HG03520 (cell line): ENCODE measurements at regions not wholly inside any gene's neighbourhood (a gene's known extent, or its start where the extent isn't known, plus 50 kb on each side); places are given as distances from the start of the nearest gene placed in this dataset.
"Not testable (repeated sequence)": the region's sequence is repeated elsewhere in the genome, so short reads cannot be mapped to it uniquely, and the experiment has no call there.

ENCODE experiments used
- ATAC-seq: cut with Tn5 transposase; IDR thresholded peaks from one replicate; pipeline ENCODE4 v1.9.1; 2021; ENCODE audit warnings: mild to moderate bottlenecking, moderate library complexity; ENCODE audit not compliant: unreplicated experiment

DNA sequence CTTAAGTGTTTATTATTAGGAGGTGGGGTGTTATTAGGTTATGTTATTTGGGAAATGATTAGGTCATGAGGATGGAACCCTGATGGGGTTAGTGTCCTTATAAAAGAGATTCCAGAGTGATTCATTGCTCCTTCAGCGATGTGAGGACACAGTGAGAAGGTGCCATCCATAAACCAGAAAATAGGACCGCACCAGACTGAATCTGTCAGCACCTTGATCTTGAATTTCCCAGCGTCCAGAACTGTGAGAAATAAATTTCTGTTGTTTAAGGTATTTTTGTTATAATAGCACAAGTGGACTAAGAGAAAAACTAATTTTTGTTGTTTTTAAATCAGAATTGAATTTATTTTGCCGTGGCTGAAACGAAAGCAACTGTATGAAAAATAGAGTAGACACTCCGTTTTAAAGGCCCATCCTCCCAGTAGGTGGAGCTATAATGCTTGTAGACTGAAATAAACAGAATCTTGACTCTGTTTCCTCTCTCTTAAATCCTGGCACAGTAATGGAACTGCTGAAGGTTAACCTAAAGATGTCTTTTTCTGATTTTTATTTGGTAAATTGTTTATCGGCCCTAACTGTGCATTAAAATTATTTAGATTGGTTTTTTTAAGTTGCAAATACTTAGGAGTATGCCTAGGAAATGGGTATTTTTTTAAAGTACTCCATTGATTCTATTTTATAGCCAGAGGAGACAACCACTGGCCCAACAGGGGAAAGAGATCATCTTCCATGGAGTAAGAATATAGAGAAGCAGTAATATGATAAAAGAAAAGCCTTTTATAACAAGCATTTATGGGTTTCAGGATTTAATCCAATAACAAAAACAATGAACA lies 133.2 kb upstream of the ADAMTS3 start:
- ATAC-seq: peak; percentile 83

DNA sequence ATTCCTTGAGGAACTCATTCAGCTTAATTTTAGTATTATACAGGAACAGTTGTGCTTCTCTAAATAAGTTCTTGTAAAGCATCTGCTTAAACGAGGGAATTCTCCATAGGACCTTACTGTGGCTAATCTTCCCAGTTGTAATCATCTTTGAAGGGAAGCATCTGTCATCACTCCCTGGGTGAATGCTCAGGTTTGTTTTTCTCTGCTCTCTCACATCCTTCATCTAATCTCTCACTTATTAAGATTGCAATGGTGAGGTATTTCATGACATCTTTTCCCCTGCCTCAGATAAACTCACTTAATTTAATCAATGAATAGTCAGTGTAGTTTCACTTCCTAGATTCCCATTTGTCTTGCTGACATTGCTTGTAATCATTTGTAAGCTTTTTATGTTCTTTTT lies 121.8 kb upstream of the ADAMTS3 start:
- ATAC-seq: no peak

DNA sequence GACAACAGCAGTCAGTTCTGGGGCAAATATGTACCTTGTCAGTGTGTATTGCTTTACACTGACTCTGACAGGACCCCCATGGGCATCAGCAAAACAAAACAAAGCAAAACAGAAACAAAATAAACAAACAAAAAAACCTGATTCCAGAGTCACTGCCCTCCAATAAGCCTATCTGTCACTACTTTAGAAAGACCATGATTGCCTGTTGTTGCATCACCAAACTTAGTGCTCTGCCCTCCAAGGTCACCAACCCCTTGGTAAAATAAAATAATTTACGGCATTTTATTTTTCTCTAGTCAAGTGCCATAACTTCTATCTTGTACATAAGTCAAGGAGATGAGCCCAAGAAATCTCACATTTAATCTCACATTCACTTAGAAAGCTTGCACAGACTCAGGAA lies 120.9 kb upstream of the ADAMTS3 start:
- no peak for ATAC-seq

DNA sequence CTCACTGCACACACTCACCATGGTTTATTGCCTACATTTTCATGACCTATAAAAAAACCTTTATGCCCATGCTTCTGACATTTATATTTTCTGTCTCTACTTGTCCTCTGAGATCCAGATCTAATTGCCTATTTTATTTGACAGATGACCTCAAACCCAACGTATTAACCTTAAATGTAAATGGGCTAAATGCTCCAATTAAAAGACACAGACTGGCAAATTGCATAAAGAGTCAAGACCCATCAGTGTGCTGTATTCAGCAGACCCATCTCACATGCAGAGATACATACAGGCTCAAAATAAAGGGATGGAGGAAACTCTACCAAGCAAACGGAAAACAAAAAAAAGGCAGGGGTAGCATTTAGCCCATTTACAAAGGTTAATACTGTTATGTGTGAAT lies 117.4 kb upstream of the ADAMTS3 start:
- ATAC-seq: not testable (repeated sequence)

DNA sequence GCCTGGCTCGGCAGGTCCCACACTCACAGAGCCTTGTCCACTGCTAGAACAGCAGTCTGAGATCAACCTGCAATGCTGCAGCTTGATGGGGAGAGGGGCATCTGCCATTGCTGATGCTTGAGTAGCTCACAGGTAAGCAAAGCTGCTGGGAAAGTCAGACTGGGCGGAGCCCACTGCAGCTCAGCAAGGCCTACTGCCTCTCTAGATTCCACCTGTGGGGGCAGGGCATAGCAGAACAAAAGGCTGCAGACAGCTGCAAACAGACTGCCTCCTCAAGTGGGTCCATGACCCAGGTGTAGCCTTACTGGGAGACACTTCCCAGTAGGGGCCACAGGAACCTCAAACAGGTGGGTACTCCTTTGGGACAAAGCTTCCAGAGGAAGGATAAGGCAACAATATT lies 110.6 kb upstream of the ADAMTS3 start:
- no peak for ATAC-seq

DNA sequence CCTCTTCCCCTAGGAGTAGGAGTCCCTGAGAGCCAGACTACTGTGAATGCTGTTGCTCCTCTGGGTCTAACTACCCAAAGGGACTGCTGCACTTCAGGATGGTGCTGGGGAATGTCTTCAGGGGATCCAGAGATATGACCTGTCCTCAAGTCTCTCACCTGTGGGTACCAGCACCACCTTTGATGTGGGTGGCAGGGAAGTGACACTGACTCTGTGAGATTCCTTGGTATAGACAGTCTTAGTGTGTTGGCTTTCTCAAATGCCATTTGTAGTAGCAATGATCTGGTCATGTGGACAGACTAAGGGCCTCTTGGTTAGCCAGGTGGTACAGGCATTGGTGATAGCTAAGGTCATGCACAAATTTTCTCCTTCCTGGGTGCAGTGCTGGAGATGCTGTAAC lies 108.9 kb upstream of the ADAMTS3 start:
- ATAC-seq: no peak

DNA sequence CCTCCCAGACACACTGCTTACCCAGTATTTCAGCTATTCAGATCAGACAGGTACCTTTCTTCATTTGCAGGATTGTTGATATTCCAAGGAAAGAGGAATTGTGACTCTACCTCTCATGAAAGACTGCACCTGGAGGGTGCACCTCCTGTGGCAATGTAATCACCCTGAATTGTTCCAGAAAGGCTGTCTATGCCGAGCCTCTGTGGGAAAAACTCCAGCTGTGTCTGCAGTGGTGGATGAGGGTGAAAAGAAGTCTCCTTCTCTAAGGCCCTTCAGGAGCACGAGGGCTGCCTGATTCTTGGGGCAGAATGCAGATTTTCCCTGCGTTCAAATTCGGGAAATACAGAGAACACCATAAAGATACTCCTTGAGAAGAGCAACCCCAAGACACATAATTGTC lies 108.2 kb upstream of the ADAMTS3 start:
- ATAC-seq: no peak

DNA sequence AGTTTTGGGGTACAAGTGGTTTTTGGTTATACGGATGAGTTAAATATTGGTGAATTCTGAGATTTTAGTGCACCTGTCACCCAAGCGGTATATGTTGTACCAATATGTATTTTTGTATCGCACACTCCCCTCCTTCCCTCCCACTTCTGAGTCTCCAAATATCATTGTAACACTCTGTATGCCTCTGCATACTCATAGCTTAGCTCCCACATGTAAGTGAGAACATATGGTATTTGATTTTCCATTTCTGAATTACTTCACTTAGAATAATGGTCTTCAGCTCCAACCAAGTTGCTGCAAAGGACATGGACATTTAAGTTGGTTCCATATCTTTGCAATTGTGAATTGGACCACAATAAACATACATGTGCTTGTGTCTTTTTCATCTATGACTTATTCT lies 103.0 kb upstream of the ADAMTS3 start:
- no peak for ATAC-seq

DNA sequence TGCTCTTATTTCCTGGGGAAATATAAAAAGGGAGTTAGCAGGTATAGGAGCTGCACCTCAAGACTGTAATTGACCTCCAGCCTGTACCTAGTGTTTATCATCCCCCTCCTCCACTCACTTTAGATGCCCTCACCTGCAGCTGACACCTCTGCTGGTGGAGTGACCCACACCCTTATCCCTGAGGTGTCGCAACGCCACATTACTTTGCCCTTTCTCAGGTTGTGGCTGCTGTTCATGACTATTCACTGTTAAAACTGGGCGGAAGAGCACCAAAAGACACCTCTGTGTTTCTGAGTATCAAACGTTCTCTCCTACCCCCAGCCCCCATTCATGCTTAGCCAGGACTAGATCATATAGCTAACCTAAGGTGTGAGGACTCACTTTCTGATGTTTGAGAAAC lies 101.5 kb upstream of the ADAMTS3 start:
- ATAC-seq: no peak

DNA sequence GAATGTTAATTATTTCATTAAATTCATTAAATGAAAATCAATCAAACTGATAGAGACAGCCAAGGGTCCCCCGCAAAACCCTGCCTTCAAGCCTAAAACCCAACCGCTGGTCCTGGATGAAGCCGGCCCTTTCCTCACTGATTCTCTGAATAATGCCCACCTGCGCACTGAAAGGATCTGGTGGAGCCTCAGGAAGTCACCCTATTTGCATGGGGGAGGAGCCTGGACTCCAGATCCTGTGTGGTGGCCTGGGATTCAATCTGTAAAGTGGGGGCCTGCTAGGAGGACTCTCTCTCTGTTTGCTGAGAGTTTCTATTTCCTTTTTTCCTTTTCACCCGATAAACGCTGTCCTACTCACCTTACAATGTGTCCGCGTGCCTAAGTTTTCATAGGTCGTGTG lies 97.9 kb upstream of the ADAMTS3 start:
- no peak for ATAC-seq

DNA sequence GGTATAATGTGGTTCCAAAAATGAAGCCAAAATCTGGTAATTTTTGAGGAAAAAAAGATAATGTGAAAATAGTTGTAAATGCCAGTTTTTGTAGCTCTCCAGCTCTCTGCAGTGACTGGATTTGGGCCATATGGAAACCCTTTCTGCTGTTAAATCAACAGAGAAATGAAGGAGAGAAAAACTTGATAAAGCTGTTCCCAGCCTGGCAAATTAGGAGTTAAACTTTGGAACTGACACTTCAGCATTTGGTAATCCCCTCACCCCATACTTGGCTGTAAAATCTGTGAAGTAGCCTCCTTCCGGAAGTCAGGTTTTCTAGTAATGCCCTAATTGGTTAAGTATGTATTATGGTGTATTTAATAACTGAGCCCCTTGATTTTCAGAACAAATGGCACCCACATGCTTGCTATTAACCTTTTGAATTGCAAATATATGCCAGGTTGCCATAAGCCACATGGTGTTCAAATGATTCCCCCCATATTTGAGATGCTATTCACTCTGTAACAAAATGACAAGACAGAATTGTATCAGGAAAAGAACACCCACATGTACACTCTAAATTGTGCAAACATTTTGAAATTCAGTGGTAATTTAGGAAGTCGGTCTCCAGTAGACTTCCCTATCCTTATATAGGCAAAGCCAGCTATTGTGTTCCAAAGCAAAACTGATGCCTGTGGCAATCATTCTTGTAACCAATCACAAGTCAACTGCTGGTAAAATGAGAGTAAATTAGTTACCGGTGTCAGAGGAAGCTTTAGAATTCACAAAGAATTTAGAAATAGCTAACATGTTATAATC lies 96.3 kb upstream of the ADAMTS3 start:
- ATAC-seq: no peak

DNA sequence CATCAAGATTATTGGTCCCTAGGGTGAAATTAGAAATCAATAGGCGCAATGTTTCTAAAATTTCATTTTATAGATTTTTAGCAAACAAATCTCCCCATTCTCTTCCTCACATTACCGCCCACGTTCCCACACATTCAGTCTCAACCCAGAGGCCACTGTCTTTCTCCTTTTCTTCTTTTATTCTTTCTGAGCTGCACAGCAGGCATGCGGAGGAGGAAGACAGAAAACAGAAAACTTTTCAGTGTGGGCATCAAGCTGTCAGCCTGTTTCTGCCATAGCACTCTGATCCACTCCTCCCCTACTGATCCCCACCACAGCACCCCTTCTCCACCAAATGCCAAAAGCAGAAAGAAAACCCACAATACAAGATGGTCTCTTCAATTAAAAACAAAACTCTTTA lies 94.8 kb upstream of the ADAMTS3 start:
- ATAC-seq: no peak

DNA sequence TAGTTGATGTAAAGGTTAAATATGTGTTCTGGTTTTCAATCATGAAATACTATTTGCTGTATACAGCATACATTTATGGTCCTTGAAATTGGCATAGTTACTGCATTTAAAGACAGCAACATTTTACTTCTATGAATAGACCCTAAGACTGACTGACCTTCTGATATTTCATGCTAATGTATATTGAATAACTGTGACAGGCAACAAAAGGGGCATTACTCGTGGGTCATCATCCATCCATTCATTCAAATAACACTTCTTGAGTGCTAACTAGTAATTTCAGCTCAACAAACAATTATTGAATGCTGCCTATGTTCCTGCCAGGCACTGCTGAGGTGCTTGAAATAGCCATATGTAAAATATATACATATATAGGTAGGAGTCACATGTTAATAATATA lies 92.8 kb upstream of the ADAMTS3 start:
- ATAC-seq: no peak

DNA sequence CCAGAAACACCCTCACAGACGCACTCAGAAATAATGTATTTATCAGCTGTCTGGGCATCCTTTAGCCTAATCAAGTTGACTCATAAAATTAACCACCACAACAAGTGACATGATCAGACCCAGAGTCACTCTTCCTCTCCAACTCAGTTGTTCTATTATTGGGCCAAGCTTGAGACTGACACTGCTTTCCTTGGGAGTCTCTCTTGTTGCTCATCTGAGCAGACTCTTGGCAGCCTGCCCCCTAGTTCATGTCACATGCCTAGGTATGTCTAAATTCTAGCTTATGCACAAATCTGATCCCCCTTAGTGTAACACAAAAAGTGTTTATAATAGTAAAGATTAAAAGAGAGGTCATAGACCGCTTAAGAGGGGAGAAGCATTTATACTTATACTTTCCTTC lies 72.6 kb upstream of the ADAMTS3 start:
- ATAC-seq: no peak

DNA sequence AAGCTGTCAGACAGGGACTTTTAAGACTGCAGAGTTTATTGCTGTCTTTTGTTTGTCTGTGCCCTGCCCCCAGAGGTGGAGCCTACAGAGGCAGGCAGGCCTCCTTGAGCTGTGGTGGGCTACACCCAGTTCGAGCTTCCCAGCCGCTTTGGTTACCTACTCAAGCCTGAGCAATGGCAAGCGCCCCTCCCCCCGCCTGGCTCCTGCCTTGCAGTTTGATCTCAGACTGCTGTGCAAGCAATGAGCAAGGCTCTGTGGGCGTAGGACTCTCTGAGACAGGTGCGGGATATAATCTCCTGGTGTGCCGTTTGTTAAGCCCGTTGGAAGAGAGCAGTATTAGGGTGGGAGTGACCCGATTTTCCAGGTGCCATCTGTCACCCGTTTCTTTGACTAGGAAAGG lies 67.8 kb upstream of the ADAMTS3 start:
- not testable (repeated sequence) for ATAC-seq

DNA sequence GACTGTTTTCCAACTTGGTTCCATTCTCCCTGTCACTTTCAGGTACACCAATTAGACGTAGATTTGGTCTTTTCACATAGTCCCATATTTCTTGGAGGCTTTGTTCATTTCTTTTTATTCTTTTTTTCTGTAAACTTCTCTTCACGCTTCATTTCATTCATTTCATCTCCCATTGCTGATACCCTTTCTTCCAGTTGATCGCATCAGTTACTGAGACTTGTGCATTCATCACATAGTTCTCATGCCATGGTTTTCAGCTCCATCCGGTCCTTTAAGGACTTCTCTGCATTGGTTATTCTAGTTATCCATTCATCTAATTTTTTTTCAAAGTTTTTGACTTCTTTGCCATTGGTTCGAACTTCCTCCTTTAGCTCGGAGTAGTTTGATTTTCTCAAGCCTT lies 66.9 kb upstream of the ADAMTS3 start:
- ATAC-seq: not testable (repeated sequence)

DNA sequence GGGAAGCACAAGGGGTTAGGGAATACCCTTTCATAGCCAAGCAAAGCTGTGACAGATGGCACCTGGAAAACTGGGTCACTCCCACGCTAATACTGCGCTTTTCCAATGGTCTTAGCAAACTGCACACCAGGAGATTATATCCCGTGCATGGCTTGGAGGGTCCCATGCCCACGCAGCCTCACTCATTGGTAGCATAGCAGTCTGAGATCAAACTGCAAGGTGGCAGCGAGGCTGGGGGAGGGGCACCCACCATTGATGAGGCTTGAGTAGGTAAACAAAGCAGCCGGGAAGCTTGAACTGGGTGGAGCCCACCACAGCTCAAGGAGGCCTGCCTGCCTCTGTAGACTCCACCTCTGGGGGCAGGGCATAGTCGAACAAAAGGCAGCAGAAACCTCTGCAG lies 63.2 kb upstream of the ADAMTS3 start:
- not testable (repeated sequence) for ATAC-seq

DNA sequence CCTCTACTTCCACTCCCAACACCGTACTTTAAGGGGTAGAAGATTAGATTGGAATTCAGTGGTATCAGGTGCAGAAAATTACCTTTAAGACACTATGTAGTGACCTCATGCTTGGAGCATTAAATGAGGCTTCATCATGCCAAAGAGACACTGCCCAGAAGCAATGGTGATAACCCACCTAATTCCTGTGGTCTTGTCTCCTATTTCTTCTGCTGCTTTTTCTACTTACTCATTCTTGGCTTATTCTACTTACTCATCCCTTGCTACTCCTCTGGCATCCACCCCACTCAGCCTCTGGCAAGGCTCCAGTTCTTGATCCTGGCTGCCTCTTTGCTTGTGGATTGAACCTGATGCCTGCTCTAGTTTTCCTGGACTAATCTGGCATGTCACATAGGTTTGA lies 62.3 kb upstream of the ADAMTS3 start:
- ATAC-seq: no peak

DNA sequence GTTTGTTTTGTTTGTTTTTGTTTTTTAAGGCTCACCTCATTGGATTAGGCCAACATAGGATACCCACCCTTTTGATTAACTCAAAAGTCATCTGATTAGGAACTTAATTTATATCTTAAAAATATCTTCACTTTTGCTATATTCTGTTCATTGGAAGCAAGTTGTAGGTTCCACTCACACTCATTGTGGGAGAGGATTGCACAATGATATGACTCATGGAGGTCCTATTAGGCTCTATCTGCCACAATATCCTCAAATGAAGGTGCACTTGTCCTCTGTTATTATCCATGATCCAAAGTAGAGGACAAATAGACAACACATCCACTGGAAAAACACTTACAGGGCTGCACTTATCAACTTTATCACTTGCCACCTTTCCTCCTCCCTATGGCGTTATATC lies 60.5 kb upstream of the ADAMTS3 start:
- no peak for ATAC-seq

DNA sequence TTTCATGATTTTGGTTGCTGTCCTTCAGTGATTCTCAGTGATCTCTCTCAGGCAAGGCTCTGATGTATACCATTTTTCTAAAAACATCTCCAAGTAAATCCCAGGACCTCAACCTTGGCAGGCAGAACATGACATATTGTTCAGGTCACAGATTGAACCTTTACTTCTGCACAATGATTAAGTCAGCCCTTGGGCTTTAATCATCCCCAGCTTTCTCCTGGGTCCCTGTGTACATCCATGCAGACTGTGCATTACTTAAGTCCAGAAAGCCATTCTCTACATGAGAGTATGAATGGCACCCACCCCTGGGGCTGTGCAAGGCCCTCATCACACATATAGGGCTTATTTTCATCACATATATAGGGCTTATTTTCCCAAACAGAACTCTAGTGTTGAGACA lies 58.7 kb upstream of the ADAMTS3 start:
- no peak for ATAC-seq
